Nephron progenitor cell (in vitro differentiated cells): ENCODE measurements at regions not wholly inside any gene's neighbourhood (a gene's known extent, or its start where the extent isn't known, plus 50 kb on each side); places are given as distances from the start of the nearest gene placed in this dataset.

Source experiments
- DNase-seq: peaks from one replicate; pipeline ENCODE4 v3.0.0; 2021
- H3K27ac Mint-ChIP-seq: 2 replicates; pipeline ENCODE4 v1.8.0; 2021; ENCODE audit warnings: mild to moderate bottlenecking, moderate library complexity, mixed read lengths
- H3K27me3 Mint-ChIP-seq: 2 replicates; pipeline ENCODE4 v1.8.0; 2021; ENCODE audit warnings: mild to moderate bottlenecking, low read depth, mixed read lengths; ENCODE audit not compliant: poor library complexity
- H3K36me3 Mint-ChIP-seq: 2 replicates; pipeline ENCODE4 v1.8.0; 2021; ENCODE audit warnings: low read depth, mixed read lengths
- H3K4me1 Mint-ChIP-seq: 2 replicates; pipeline ENCODE4 v1.8.0; 2021; ENCODE audit warnings: mixed read lengths
- H3K4me3 Mint-ChIP-seq: 2 replicates; pipeline ENCODE4 v1.8.0; 2021; ENCODE audit warnings: mild to moderate bottlenecking, moderate library complexity, mixed read lengths
- H3K9me3 Mint-ChIP-seq: 2 replicates; pipeline ENCODE4 v1.8.0; 2021; ENCODE audit warnings: mild to moderate bottlenecking, moderate library complexity, mixed read lengths
- TF ChIP-seq, protein P1 (sequence below): fragments of 200-600 bp; sonication (generic); IDR thresholded peaks from 2 replicates; pipeline ENCODE4 v1.5.0; 2021; ENCODE audit warnings: antibody characterized with exemption

- DNase-seq, result no peak
- no peak overlapping the region for H3K4me3 Mint-ChIP-seq
- H3K36me3 Mint-ChIP-seq, result peaks cover 4% of the 10 kb centered on the region
- peaks cover 8% of the 10 kb centered on the region for H3K27me3 Mint-ChIP-seq
- H3K27ac Mint-ChIP-seq, result no peak overlapping the region
- no peaks in the 10 kb centered on the region for H3K4me1 Mint-ChIP-seq
- peaks cover 57% of the 10 kb centered on the region for H3K9me3 Mint-ChIP-seq
- TF ChIP-seq, protein P1, sequence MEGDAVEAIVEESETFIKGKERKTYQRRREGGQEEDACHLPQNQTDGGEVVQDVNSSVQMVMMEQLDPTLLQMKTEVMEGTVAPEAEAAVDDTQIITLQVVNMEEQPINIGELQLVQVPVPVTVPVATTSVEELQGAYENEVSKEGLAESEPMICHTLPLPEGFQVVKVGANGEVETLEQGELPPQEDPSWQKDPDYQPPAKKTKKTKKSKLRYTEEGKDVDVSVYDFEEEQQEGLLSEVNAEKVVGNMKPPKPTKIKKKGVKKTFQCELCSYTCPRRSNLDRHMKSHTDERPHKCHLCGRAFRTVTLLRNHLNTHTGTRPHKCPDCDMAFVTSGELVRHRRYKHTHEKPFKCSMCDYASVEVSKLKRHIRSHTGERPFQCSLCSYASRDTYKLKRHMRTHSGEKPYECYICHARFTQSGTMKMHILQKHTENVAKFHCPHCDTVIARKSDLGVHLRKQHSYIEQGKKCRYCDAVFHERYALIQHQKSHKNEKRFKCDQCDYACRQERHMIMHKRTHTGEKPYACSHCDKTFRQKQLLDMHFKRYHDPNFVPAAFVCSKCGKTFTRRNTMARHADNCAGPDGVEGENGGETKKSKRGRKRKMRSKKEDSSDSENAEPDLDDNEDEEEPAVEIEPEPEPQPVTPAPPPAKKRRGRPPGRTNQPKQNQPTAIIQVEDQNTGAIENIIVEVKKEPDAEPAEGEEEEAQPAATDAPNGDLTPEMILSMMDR, result no peak
Measured at GRCh38 chr16:88282564-88283395, 100.0 kb upstream of the ZNF469 start.

DNA sequence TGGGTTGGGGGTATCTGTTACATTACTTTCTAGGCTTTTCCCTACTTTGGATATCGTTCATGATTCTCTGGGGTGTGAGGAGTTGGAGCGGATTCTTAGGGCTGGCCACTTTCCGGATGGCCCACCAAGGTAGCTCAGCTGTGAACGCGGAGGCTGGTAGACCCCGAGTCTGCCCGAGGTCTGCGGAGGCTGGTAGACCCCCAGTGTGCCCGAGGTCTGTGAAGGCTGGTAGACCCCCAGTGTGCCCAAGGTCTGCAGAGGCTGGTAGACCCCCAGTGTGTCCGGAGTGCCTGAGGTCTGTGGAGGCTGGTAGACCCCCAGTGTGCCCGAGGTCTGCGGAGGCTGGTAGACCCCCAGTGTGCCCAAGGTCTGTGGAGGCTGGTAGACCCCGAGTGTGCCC, 99.2 kb upstream of the ZNF469 start:
- H3K36me3 Mint-ChIP-seq, result peaks cover 4% of the 10 kb centered on the region
- no peak overlapping the region for H3K4me3 Mint-ChIP-seq
- no peak overlapping the region for H3K27ac Mint-ChIP-seq
- peaks cover 8% of the 10 kb centered on the region for H3K27me3 Mint-ChIP-seq
- no peaks in the 10 kb centered on the region for H3K4me1 Mint-ChIP-seq
- no peak for DNase-seq
- TF ChIP-seq, protein P1, result no peak
- H3K9me3 Mint-ChIP-seq, result peaks cover 55% of the 10 kb centered on the region

DNA sequence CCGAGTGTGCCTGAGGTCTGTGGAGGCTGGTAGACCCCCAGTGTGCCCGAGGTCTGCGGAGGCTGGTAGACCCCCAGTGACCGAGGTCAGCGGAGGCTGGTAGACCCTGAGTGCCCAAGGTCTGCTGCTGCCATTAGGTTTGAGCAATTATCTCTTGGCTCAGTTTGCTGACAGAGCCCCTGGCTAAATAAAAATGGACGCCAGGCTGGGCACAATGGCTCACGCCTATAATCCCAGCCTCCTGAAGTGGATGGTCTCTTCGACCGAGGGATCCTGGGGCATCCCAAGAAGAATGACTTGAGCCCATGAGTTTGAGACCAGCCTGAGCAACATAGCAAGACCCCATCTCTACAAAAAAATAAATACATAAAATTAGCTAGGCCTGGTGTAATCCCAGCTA, 98.7 kb upstream of the ZNF469 start:
- no peak for DNase-seq
- H3K4me1 Mint-ChIP-seq, result no peaks in the 10 kb centered on the region
- H3K27me3 Mint-ChIP-seq, result peaks cover 8% of the 10 kb centered on the region
- TF ChIP-seq, protein P1, result no peak
- H3K36me3 Mint-ChIP-seq, result peaks cover 4% of the 10 kb centered on the region
- no peak overlapping the region for H3K27ac Mint-ChIP-seq
- peaks cover 50% of the 10 kb centered on the region for H3K9me3 Mint-ChIP-seq
- H3K4me3 Mint-ChIP-seq, result no peak overlapping the region

DNA sequence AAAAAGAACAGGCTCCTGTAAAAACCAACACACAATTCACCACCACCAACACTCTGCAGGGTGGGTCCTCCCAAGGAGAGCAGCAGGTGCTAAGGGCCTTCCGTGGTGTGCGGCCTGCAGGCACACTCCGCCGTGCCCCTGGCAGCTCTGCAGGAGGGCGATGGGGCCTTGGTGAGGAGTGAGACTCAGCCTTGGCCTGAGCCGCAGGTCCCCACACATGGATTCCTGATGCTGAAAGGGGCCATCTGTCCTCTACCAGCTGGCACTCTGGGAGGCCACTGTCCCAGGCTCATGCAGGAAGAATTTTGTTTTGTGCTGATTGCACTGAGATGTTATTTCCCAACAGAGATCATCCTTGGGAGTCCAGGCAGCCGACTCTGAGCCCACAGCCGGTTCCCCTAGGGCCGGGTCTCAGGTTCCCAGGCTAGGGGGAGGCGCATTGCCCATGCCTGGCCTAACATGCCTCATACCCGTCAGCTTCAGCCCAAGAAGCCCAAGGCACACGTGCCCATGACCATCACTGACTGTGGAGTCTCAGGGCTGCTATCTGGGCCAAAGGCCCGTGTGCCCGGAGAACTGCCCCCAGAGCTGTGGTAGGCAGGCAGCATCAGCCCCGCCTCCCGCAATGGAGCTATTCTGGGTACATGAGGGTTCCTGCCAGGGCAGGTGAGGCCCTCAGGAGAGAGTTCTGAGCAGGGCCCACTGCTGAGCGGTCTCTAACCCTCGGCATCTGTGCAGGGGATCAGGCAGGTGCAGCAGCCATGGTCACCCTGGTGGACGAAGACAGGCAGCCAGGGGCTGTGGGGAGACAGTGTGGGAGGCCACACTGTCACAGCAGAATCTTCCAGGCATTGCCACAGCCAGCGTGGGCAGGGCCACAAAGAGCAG, 97.9 kb upstream of the ZNF469 start:
- Mint-ChIP-seq H3K9me3 (peaks cover 43% of the 10 kb centered on the region), H3K4me1 (no peaks in the 10 kb centered on the region), H3K36me3 (peaks cover 4% of the 10 kb centered on the region), H3K27ac (no peak overlapping the region), H3K4me3 (no peak overlapping the region), H3K27me3 (peaks cover 8% of the 10 kb centered on the region)
- TF ChIP-seq, protein P1, result no peak
- no peak for DNase-seq

DNA sequence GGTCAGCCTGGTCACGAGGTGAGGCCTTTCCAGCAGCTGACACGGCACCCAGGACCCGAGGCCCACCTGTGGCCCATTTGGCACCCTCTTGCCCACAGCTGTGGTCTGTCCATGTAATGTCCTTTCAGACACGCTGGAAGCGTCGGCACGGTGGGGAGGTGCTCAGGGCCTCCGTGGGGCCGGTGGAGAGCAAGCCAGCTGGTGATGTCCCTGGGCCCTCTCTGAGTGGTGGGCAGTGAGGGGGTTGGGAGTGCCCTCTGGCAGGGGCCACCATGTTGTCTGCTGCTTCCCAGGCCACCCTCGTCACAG, 97.3 kb upstream of the ZNF469 start:
- no peaks in the 10 kb centered on the region for H3K4me1 Mint-ChIP-seq
- peaks cover 4% of the 10 kb centered on the region for H3K36me3 Mint-ChIP-seq
- H3K27me3 Mint-ChIP-seq, result peaks cover 8% of the 10 kb centered on the region
- DNase-seq, result no peak
- TF ChIP-seq, protein P1, result no peak
- H3K9me3 Mint-ChIP-seq, result peaks cover 37% of the 10 kb centered on the region
- H3K27ac Mint-ChIP-seq, result no peak overlapping the region
- no peak overlapping the region for H3K4me3 Mint-ChIP-seq
